Kidney (tissue), 13 donors: ENCODE measurements at regions not wholly inside any gene's neighbourhood (a gene's known extent, or its start where the extent isn't known, plus 50 kb on each side); places are given as distances from the start of the nearest gene placed in this dataset.
A peak's percentile ranks its signal among the peaks of the same experiment; 100 is the strongest.

Experiments
- DNase-seq, 5 donors: peaks; one replicate each; pipeline ENCODE4 v3.0.0-alpha.2; 2013 to 2020
- FAIRE-seq: peaks from 2 replicates; lab custom pipeline; 2012; peaks lifted over from hg19 to GRCh38; lab: Jason Lieb, UNC
- H3K27ac ChIP-seq, 2 donors: one replicate each; pipeline ENCODE4 v1.7.0; 2013; ENCODE audit warnings: low read depth in 2 of 2, low read length in 2 of 2, inconsistent platforms in 1 of 2
- H3K27me3 ChIP-seq: one replicate; pipeline ENCODE4 v1.7.1; 2013; ENCODE audit warnings: low read length, inconsistent platforms; ENCODE audit not compliant: control insufficient read depth, insufficient read depth
- H3K36me3 ChIP-seq, 3 donors: one replicate each; pipeline versions ENCODE4 v1.7.0 to v1.7.1; 2013; ENCODE audit warnings: low read length in 3 of 3, control low read depth in 1 of 3, inconsistent platforms in 1 of 3; ENCODE audit not compliant: insufficient read depth in 3 of 3, control insufficient read depth in 2 of 3
- H3K4me1 ChIP-seq, 3 donors: one replicate each; pipeline versions ENCODE4 v1.7.0 to v1.7.1; 2013; ENCODE audit warnings: low read length in 3 of 3, inconsistent platforms in 1 of 3, low read depth in 1 of 3; ENCODE audit not compliant: control insufficient read depth in 2 of 3, insufficient read depth in 2 of 3
- H3K4me3 ChIP-seq, 3 donors: one replicate each; pipeline versions ENCODE4 v1.7.0 to v1.8.1; 2013; ENCODE audit warnings: low read length in 3 of 3, control low read depth in 1 of 3, inconsistent platforms in 1 of 3
- H3K9ac ChIP-seq, 3 donors: one replicate each; pipeline versions ENCODE4 v1.7.0 to v1.7.1; 2013; ENCODE audit warnings: low read length in 3 of 3, control low read depth in 1 of 3, inconsistent platforms in 1 of 3
- H3K9me3 ChIP-seq, 3 donors: one replicate each; pipeline versions ENCODE4 v1.7.0 to v1.7.1; 2013; ENCODE audit warnings: low read length in 3 of 3, control low read depth in 1 of 3, inconsistent platforms in 1 of 3; ENCODE audit not compliant: control insufficient read depth in 2 of 3, insufficient read depth in 1 of 3
- CTCF ChIP-seq: IDR thresholded peaks from 3 replicates; pipeline ENCODE4 v1.5.1; 2012; ENCODE audit warnings: mild to moderate bottlenecking, moderate library complexity, borderline replicate concordance; ENCODE audit not compliant: insufficient read depth; ENCODE audit errors: extremely low read depth
- intact Hi-C: fragments of 100-400 bp; cut with DNase I; formaldehyde crosslinking; loops from one replicate; pipeline ENCODE4 v1.11.1; 2022
- donor health status: control.
- donor health status: control.
- donor health status: control.
- donor health status: control.
- donor health status: control.
- donor health status: DM: yes; HTN: yes; CAD: no.
- donor health status: Normal renal cell carcinoma (clear cell type).

DNA sequence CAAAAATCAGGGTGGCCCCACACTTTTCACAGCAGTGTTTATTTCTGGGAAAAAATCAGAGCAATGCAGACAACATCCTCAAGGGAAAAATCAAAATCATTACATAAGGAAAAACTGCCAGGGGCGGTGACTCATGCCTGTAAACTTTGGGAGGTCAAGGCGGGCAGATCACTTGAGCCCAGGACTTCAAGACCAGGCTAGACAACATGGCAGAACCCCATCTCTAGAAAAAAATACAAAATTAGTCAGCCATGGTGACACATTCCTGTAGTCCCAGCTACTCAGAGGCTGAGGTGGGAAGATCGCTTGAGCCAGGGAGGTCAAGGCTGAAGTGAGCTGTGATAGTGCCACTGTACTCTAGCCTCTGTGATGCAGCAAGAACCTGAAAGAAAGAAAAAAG lies 102.8 kb downstream of the NAF1 start:
- FAIRE-seq (no peak), DNase-seq (no peak)
- Histone ChIP-seq H3K27me3 (no peaks in the 10 kb centered on the region), H3K36me3 (no peaks in the 10 kb centered on the region), H3K9ac (no peak overlapping the region), H3K9me3 (no peaks in the 10 kb centered on the region), H3K27ac (no peak overlapping the region), H3K4me3 (no peak overlapping the region), H3K4me1 (no peaks in the 10 kb centered on the region)
- TF ChIP-seq CTCF = no peak
- intact Hi-C loops = no loop called here

DNA sequence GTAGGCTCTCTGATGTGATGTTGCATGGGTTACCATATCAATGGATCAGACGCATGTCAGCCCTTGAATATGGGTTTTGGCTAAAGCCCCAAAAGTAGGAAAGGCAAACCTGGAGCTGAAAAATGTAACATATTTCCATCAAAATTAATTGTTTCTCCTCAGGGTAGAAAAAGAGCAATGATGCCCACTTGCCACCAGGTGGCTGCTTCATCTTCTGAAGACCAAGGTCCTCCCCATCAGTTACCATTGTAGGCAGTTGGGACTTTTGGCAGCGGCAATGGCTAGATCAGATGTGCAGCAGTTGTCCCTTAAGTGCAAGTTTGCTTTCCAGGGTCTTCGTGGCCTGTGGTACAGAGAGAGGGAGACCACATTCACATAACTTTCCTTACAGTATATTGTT lies 118.2 kb downstream of the NAF1 start:
- Histone ChIP-seq H3K9ac (no peak overlapping the region), H3K36me3 (no peaks in the 10 kb centered on the region), H3K4me1 (no peaks in the 10 kb centered on the region), H3K27me3 (no peaks in the 10 kb centered on the region), H3K4me3 (no peak overlapping the region), H3K27ac (no peak overlapping the region), H3K9me3 (no peaks in the 10 kb centered on the region)
- intact Hi-C loops = no loop called here
- TF ChIP-seq CTCF = peak; percentile 32
- DNase-seq = peak in 1 of 5 donors; percentile 10
- no peak for FAIRE-seq

DNA sequence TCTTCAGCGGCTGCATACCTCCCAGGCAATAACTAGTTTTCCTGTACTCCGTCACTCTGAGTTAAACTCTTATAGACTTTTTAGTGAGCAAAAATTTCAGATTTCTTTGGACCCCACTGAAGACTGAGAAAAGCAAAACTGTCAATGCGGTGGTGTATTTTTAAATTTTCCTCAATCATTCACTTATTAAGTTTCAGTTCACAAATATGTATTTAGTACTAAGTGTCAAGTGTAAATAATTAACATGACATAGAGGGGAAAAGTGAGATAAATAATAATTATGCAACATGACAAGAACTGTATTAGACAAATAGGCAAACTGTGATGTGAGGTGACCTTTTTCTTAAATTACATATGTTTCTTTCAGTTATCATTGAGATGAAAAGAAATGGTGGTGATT lies 124.4 kb downstream of the NAF1 start:
- Histone ChIP-seq H3K9ac (no peak overlapping the region), H3K27me3 (no peaks in the 10 kb centered on the region), H3K36me3 (no peaks in the 10 kb centered on the region), H3K4me1 (no peaks in the 10 kb centered on the region), H3K4me3 (no peak overlapping the region), H3K27ac (no peak overlapping the region), H3K9me3 (no peaks in the 10 kb centered on the region)
- no peak for DNase-seq
- TF ChIP-seq CTCF = no peak
- FAIRE-seq = no peak
- intact Hi-C loops = no loop called here

- DNase-seq (no peak), FAIRE-seq (no peak)
- Histone ChIP-seq H3K4me1 (no peaks in the 10 kb centered on the region), H3K4me3 (no peak overlapping the region), H3K27ac (no peak overlapping the region), H3K27me3 (no peaks in the 10 kb centered on the region), H3K9me3 (no peaks in the 10 kb centered on the region), H3K36me3 (no peaks in the 10 kb centered on the region), H3K9ac (no peak overlapping the region)
- intact Hi-C loops = no loop called here
- TF ChIP-seq CTCF = no peak
Observed at GRCh38 chr4:163017135-163017534, 149.6 kb downstream of the NAF1 start.
